ENCODE measurements at regions not wholly inside any gene's neighbourhood (a gene's known extent, or its start where the extent isn't known, plus 50 kb on each side); places are given as distances from the start of the nearest gene placed in this dataset.
"Not testable (repeated sequence)": the region's sequence is repeated elsewhere in the genome, so short reads cannot be mapped to it uniquely, and the experiment has no call there.

DNA sequence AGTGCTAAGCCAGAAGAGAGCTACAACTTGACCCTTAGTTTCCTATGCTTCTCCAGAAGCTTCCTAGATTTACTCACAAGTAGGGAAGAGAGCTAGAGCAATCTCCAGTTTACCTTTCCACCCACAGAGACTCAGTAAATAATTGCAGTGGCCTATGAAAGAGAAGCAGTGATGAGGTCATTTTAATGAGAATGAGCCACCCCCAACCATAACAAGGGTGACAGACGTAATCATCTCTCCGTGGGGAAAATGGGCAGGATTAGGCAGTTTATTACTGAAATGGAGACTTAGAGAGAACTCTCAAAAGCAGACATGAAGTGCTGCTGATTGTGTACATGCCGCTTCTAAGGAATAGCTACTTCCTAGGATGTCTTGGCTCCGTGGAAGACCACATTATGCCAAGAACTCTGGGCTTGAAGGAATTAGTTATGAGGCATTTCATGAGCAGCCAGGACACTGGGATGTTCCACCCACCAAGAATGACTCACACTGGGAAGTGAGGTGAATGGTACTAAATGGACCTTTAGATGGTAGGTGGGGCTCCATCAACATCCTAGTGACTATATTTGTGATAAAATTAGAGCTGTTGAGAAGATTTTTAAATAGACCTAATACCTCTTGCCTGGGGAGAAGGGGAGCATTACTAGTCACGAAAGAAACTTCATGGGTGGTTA, 160.9 kb downstream of the EDEM1 start:
- DNase-seq (ENCODE audit: low read depth in 2 of 3, low spot score in 2 of 3) = no peak

DNA sequence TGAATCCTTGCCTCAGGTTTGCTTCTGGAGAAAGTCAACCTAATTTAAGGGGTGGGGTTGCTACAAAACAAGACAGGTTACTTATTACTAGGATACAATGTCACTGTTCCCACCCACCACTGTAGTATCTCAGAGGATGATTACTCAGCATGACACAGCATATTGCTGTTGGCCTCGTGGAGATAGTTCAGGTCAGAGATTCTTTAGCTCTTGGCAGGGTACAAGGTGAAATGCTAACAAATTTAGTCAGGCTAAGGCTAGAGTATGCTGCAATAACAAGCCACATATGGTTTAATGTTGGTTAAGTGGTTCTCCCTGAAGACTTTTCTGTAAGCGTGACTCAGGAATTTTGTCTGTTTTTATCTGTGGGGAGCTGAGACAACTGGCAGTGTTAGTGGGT, 161.8 kb downstream of the EDEM1 start:
- DNase-seq (ENCODE audit: low read depth in 2 of 3, low spot score in 2 of 3) = no peak

DNA sequence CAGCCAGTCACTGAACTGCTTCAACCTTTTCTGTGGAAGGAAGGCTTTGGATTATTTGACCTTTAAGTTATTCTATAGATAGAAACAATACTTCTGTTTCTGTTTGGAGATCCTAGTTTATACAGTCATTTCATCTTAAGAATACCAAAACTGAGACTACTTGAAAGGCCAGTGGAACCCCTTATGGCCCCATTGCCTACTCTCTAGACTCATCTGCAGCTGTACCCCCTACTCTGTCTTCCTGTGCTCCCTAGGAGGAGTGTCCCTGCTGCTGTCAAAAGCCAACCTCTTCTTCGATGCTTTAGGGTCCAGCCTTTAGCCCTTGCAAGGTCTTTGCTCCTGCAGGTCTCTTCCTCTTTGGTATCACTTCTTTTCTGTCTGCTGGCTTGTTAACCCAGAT, 169.6 kb downstream of the EDEM1 start:
- DNase-seq (ENCODE audit: low read depth in 2 of 3, low spot score in 2 of 3) = no peak

DNA sequence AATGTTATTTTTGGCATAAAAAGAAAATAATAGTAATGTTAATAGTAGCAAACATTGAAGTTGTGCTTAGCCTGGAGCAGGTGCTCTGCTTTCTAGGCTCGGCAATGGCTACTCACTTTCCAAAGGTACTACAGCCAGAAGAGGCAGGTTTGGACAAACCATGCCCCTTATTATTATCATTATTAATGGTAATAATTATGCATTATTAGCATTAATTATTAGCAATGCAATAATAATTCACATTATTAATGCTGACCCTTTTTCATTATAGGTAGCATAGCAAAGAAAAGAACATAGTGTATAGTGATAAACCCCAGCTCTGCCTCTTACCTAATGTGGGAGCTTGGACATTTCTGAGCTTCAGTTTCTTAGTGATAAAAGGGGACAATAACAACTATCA, 171.4 kb downstream of the EDEM1 start:
- DNase-seq (ENCODE audit: low read depth in 2 of 3, low spot score in 2 of 3) = no peak

DNA sequence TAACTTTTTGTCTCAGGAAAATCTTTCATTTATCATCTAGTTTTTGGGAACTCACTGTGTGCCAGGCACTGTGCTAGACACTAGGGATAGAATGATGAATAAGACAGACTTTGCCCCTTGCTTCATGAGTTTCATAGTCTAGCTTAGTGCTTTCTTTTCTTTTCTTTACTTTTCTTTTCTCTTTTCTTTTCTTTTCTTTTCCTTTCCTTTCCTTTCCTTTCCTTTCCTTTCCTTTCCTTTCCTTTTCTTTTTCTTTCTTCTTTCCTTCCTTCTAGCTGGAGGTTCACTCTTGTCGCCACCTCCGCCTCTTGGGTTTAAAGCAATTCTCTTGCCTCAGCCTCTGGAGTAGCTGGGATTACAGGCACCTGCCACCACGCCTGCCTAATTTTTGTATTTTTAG, 172.9 kb downstream of the EDEM1 start:
- no peak for DNase-seq (ENCODE audit: low read depth in 2 of 3, low spot score in 2 of 3)

DNA sequence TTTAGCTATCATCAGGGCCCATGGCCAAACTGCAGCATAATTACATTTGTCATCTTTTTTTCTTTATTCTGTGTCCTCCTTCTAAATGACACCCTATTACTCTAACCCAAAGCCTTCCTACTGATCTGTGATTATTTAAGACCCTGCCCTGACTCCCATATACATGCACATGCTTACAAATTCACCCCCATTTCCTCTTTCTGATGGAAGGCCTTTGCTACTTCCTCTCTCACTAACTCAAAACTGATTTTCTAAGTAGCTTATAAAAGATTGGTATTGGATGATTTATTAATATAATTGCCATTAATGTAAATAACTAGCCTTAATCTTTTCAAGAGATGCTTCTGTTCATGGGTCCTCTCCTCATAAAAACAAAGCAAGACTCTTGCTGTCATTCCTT, 179.2 kb downstream of the EDEM1 start:
- no peak for DNase-seq (ENCODE audit: low read depth in 2 of 3, low spot score in 2 of 3)

DNA sequence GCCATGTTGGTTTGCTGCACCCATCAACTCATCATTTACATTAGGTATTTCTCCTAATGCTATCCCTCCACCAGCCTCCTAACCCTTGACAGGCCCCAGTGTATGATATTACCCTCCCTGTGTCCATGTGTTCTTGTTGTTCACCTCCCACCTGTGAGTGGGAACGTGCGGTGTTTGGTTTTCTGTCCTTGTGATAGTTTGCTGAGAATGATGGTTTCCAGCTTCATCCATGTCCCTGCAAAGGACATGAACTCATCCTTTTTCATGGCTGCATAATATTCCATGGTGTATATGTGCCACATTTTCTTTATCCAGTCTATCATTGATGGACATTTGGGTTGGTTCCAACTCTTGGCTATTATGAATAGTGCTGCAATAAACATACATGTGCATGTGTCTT, 184.0 kb downstream of the EDEM1 start:
- not testable (repeated sequence) for DNase-seq (ENCODE audit: low read depth in 2 of 3, low spot score in 2 of 3)

DNA sequence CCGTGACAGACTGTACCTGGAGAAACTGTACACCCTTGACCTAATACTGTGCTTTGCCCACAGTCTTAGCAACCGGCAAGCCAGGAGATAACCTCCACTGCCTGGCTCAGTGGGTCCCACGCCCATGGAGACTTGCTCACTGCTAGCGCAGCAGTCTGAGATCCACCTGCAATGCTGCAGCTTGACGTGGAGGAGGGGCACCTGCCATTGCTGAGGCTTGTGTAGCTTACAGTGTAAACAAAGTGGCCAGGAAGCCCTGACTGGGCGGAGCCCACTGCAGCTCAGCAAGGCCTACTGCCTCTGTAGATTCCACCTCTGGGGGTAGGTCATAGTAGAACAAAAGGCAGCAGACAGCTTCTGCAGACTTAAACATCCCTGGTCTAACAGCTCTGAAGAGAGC, 189.3 kb downstream of the EDEM1 start:
- no peak for DNase-seq (ENCODE audit: low read depth in 2 of 3, low spot score in 2 of 3)

DNA sequence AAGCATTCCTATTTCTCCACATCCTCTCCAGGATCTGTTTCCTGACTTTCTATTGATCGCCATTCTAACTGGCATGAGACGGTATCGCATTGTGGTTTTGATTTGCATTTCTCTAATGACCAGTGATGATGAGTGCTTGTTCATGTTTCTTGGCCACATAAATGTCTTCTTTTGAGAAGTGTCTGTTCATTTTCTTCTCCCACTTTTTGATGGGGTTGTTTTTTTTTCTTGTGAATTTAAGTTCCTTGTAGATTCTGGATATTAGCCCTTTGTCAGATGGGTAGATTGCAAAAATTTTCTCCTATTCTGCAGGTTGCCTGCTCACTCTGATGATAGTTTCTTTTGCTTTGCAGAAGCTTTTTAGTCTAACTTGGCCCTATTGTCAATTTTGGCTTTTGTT, 191.8 kb downstream of the EDEM1 start:
- not testable (repeated sequence) for DNase-seq (ENCODE audit: low read depth in 2 of 3, low spot score in 2 of 3)

DNA sequence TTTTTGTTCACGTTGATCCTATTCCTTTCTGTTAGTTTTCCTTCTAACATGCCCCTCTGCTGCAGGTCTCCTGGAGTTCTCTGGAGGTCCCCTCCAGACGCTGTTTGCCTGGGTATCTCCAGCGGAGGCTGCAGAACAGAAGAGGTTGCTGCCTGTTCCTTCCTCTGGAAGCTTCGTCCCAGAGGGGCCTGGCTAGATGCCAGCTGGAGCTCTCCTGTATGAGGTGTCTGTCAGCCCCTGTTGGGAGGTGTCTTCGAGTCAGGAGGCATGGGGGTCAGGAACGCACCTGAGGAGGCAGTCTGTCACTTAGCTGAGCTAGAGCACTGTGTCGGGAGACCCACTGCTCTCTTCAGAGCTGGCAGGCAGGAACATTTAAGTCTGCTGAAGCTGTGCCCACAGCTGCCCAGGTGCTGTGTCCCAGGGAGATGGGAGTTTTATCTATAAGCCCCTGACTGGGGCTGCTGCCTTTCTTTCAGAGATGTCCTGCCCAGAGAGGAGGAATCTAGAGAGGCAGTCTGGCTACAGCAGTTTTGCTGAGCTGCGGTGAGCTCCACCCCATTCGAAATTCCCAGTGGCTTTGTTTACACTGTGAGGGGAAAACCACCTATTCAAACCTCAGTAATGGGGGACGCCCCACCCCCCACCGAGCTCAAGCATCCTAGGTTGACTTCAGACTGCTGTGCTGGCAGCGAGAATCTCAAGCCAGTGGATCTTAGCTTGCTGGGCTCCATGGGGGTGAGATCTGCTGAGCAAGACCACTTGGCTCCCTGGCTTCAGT, 196.2 kb downstream of the EDEM1 start:
- DNase-seq (ENCODE audit: low read depth in 2 of 3, low spot score in 2 of 3) = not testable (repeated sequence)

DNA sequence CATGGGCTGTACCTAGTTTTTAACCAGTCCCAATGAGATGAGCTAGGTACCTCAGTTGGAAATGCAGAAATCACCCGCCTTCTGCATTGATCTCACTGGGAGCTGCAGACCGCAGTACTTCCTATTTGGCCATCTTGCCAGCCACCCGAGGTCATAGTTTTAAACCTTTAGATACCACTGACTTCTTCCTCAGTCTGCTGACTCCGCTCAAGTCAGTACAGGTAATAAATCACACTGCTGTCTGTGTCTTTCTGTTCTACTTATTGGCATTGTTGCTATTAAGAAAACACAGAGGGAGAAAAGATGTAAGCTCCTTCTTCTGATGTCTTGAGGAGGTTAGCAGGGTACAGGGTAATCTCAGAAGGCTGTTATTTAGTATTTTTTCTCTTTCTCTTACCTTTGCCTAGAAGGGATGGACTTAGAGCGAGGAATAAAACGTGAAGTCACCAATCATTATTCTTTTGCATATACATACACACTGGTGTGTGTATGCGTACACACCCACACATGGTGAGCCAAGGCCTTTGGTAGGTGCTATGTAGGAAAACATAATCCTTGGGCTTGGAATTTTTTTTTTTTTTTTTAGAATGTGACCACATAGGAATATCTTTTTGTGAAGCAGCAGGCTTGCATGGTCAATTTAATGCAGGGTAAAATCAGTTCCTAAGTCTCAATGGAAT, 197.2 kb downstream of the EDEM1 start:
- no peak for DNase-seq (ENCODE audit: low read depth in 2 of 3, low spot score in 2 of 3)

DNA sequence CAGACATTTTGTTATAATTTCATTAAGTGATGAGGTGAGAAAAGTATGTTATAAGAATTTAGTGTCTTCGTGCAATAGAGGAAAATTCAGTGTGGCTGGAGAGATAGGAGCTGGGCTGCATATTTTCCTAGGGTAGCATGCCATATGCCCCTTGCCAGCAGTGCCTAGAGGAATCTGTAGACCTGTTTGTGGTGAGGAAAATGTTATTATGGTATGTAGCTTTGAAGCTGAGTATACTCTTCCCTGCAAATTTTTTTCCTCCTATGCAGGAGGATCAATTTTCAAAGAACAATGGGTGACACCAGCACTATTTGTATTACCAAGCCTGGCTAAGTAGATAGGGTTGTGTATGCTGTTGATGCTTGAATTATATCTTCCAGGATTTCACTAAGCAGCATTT, 200.6 kb downstream of the EDEM1 start:
- DNase-seq (ENCODE audit: low read depth in 2 of 3, low spot score in 2 of 3) = no peak

DNA sequence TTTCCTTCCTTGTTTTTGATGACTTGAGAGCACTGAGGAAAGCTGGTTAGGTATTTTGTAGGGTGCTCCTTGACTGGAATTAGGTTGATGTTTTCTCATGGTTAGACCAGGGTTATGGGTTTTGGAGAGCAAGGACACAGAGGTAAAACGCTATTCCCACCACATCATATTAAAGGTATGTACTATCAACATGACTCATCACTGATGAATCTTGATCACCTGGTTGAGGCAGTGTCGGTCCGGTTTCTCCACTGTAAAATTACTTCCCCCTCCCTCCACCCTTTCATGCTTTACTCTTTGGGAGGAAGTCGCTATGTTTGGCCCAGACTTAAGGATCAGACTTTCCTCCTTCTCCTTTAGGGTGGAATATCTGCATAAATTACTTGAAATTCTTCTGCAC, 201.6 kb downstream of the EDEM1 start:
- no peak for DNase-seq (ENCODE audit: low read depth in 2 of 3, low spot score in 2 of 3)

DNA sequence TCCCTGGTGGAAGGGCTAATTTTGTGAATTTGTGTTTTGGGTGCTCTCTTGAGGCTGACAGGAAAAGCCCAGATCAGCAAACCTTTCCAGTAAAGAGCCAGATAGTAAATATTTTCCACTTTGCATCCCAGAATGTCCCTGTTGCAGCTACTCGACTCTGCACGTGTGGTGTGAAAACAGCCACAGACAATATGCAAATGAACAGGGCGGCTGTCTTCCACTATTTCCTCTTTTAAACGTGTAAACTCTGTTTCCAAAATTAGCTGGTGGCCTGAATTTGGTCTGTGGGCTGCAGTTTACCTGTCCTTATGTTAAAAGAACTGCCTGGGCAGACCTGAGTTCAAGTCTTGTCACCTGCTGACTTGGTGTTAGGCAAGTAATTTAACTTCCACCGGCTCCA, 202.7 kb downstream of the EDEM1 start:
- no peak for DNase-seq (ENCODE audit: low read depth in 2 of 3, low spot score in 2 of 3)

DNA sequence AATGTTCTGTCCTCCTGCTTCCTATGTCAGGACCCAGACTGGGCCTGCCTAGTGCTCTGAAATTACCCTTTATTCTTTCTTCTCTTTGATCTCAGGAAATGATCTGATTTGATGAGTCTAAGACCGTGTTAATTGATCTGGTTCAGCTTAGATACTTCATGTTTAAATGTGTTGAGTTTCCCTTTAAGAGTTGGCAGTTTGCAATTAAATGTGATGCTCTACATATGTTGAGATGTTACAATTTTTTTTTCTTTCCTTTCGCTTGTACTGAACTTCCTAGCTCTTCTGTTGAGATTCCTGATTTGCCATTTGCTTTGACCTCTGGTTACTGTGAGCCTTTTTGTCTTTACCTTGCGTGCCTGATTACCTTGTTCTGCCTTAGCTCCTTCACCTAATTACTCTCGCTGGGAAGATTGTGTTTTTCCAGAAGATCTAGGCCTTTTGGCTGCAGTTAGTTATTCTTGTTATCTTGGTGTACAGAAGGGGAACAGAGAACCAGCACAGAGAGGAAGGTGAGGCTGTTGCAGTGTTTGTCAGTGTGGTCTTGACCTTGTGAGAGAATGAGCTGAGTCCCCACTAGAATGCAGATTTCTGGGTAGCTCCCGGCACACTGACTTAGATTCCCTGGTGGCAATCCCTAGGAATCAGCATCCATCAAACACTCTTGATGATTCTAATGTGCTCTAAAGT, 203.6 kb downstream of the EDEM1 start:
- DNase-seq (ENCODE audit: low read depth in 2 of 3, low spot score in 2 of 3) = no peak

DNA sequence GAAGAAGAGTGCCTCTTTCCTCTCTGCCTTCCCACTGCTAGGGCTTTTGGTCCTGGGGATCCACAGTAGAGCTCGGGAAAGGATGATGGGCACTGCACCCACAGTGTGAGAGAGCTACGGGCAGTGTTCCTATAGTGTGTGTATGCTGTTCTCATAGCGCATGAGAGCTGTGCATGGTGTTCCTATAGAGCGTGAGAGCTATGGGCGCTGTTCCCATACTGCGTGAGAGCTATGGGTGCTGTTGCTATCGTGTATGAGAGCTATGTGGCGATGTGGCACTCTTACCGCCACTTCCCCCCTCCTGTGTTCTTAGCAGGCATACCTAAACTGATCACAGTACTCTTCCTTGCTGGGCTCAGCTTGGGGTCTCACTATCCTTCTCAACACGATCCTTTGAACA, 213.5 kb downstream of the EDEM1 start:
- DNase-seq (ENCODE audit: low read depth in 2 of 3, low spot score in 2 of 3) = no peak

DNA sequence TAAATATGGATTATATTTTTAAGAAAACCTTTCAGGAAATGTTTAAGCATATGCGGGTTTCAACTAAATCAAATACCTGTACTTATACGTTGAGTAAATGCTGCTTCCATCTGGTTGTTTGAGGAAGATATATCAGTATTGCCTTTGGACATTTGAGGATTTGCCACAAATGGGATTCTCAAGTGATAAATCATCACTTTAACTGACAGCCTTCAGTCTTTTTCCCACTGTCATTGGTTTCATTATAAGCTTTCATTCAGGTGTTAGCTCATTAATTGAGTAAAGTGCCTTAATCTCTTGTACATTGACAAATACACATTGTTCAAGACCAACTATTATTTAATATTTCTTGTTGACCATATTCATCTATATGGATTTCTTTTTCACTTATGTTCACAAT, 217.2 kb downstream of the EDEM1 start:
- DNase-seq (ENCODE audit: low read depth in 2 of 3, low spot score in 2 of 3) = no peak

DNA sequence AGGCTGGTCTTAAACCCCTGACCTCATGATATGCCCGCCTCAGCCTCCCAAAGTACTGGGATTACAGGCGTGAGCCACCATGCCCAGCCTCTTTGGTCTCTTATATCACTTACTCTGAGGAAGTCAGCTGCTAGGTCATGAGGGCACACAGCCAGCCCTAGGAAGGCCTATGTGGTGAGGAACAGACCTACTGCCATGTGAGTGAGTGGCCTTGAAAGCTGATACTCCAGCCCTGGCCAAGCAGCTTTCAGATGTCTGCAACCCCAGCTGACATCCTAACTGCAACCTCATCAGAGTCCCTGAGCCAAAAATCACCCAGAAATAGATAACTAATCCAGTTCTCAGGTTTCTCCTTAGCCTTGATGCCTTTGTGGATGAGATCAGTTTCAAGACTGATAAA, 224.3 kb downstream of the EDEM1 start:
- no peak for DNase-seq (ENCODE audit: low read depth in 2 of 3, low spot score in 2 of 3)

DNA sequence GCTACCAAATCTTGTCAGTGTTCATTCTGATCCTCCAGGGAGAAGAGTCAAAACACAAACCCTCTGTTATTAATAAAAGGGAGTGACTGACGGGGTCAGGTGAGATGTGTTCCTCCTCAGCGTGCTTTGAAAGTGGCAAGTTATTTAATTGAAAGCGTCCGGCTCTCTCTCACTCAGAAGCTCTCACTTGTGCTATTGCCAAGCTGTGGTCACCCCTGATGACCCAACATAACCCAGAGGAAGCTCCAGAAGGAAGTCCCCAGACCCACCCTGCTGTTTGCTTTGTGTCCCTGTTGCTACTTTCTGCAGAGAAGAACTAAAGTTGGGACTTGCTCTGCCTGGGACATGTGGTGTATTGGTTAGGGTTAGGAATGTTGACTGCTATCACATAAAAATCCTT, 235.6 kb downstream of the EDEM1 start:
- peak in 1 of 3 donors; percentile 32 for DNase-seq (ENCODE audit: low read depth in 2 of 3, low spot score in 2 of 3)

DNA sequence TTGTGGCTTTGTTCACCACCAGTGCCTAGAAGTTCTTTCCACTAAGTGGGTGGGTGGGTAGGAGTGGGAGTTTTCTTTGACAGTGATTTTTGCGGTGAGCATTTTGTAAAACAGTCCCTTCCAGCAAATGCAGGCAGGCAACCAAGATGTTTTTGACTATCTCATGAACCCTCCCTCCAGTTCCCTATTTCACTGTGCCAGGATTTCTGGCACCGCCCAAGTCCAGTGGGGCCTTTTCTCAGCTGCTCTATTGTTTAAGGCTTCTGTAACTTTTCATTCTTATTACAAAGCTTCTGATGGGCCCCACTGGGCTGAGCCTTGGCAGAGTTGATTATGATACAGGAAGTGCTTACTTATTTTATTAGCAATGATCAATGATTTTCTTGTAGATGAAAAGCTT, 236.0 kb downstream of the EDEM1 start:
- DNase-seq (ENCODE audit: low read depth in 2 of 3, low spot score in 2 of 3) = peak in 1 of 3 donors; percentile 23

DNA sequence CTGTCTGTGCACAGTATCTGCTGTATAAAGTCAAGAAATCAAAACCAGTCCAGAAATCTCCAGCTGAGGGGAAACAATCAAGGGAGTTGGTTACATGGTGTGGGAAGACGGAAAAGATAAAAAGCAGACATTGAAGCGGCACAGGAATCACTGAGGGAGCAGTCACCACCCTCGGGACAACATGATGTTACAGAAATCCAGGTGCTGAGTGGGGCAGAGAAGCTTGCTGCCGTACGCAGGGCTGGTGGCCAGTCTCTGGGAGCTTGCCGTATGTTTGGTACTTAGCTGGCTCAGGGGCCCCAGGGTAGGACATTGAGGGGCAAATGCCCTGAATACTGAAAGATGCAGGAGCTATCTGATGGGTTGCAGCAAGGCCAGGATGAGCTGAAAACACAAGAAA, 237.9 kb downstream of the EDEM1 start:
- no peak for DNase-seq (ENCODE audit: low read depth in 2 of 3, low spot score in 2 of 3)
